H9 (cell line): ENCODE measurements at regions not wholly inside any gene's neighbourhood (a gene's known extent, or its start where the extent isn't known, plus 50 kb on each side); places are given as distances from the start of the nearest gene placed in this dataset.

Experiments used
- DNase-seq: peaks from one replicate; pipeline ENCODE4 v3.0.0-alpha.2; 2017
- H2AFZ ChIP-seq: one replicate; pipeline ENCODE4 v1.6.1; 2013; ENCODE audit warnings: mild to moderate bottlenecking, low read length, control low read depth, moderate library complexity
- H2AK5ac ChIP-seq: 2 replicates; pipeline ENCODE4 v1.6.1; 2013; ENCODE audit warnings: low read length, control low read depth, mixed read lengths; ENCODE audit not compliant: insufficient read length
- H2BK120ac ChIP-seq: one replicate; pipeline ENCODE4 v1.6.1; 2013; ENCODE audit warnings: low read depth, mild to moderate bottlenecking, low read length, control low read depth, inconsistent platforms; ENCODE audit not compliant: poor library complexity, severe bottlenecking
- H2BK12ac ChIP-seq: 2 replicates; pipeline ENCODE4 v1.6.1; 2013; ENCODE audit warnings: low read length, control low read depth, mixed read lengths, low read depth; ENCODE audit not compliant: insufficient read length
- H2BK15ac ChIP-seq: 2 replicates; pipeline ENCODE4 v1.6.1; 2013; ENCODE audit warnings: low read depth, low read length, control low read depth
- H2BK20ac ChIP-seq: one replicate; pipeline ENCODE4 v1.6.1; 2013; ENCODE audit warnings: low read depth, mild to moderate bottlenecking, low read length, control low read depth, inconsistent platforms; ENCODE audit not compliant: poor library complexity, severe bottlenecking
- H2BK5ac ChIP-seq: 2 replicates; pipeline ENCODE4 v1.6.1; 2013; ENCODE audit warnings: low read length, control low read depth, mixed read lengths; ENCODE audit not compliant: insufficient read length
- H3K14ac ChIP-seq: 2 replicates; pipeline ENCODE4 v1.6.1; 2013; ENCODE audit warnings: low read length, control low read depth; ENCODE audit not compliant: insufficient read depth
- H3K18ac ChIP-seq: 2 replicates; pipeline ENCODE4 v1.6.1; 2013; ENCODE audit warnings: low read depth, mild to moderate bottlenecking, mixed read lengths, low read length, control low read depth; ENCODE audit not compliant: insufficient read length
- H3K23ac ChIP-seq: 2 replicates; pipeline ENCODE4 v1.6.1; 2013; ENCODE audit warnings: low read length, control low read depth, mixed read lengths, low read depth; ENCODE audit not compliant: insufficient read length
- H3K23me2 ChIP-seq: 2 replicates; pipeline ENCODE4 v1.6.1; 2013; ENCODE audit warnings: low read depth, mild to moderate bottlenecking, mixed read lengths, low read length, control low read depth; ENCODE audit not compliant: insufficient read length, poor library complexity, severe bottlenecking
- H3K27ac ChIP-seq: 2 replicates; pipeline ENCODE4 v1.5.1; 2013; ENCODE audit warnings: low read length, control low read depth, mixed read lengths, low read depth; ENCODE audit not compliant: insufficient read length
- H3K27me3 ChIP-seq: 2 replicates; pipeline ENCODE4 v1.6.1; 2013; ENCODE audit warnings: low read length, control low read depth, inconsistent platforms; ENCODE audit not compliant: insufficient read depth
- H3K4ac ChIP-seq: 2 replicates; pipeline ENCODE4 v1.6.1; 2013; ENCODE audit warnings: low read depth, mild to moderate bottlenecking, control low read depth, inconsistent platforms, low read length, moderate library complexity
- H3K4me1 ChIP-seq: 2 replicates; pipeline ENCODE4 v1.6.1; 2013; ENCODE audit warnings: low read length, control low read depth, inconsistent platforms; ENCODE audit not compliant: insufficient read depth
- H3K4me2 ChIP-seq: 2 replicates; pipeline ENCODE4 v1.6.1; 2013; ENCODE audit warnings: low read length, control low read depth, mixed read lengths; ENCODE audit not compliant: insufficient read length, insufficient read depth
- H3K56ac ChIP-seq: 2 replicates; pipeline ENCODE4 v1.6.1; 2013; ENCODE audit warnings: low read depth, mild to moderate bottlenecking, mixed read lengths, low read length, control low read depth; ENCODE audit not compliant: insufficient read length
- H3K79me1 ChIP-seq: 2 replicates; pipeline ENCODE4 v1.6.1; 2013; ENCODE audit warnings: low read depth, mild to moderate bottlenecking, moderate library complexity, low read length, control low read depth, inconsistent platforms; ENCODE audit not compliant: insufficient read depth, poor library complexity, severe bottlenecking
- H3K79me2 ChIP-seq: 2 replicates; pipeline ENCODE4 v1.6.1; 2013; ENCODE audit warnings: low read length, control low read depth, inconsistent platforms; ENCODE audit not compliant: insufficient read depth
- H3K9ac ChIP-seq: 2 replicates; pipeline ENCODE4 v1.6.1; 2013; ENCODE audit warnings: low read length, control low read depth, mixed read lengths; ENCODE audit not compliant: insufficient read length; ENCODE audit errors: extremely low read depth
- H3K9me3 ChIP-seq: one replicate; pipeline ENCODE4 v1.6.1; 2013; ENCODE audit warnings: low read depth, low read length, inconsistent platforms; ENCODE audit not compliant: control insufficient read depth
- H3T11ph ChIP-seq: one replicate; pipeline ENCODE4 v1.6.1; 2013; ENCODE audit warnings: mild to moderate bottlenecking, low read length, control low read depth, inconsistent platforms
- H4K20me1 ChIP-seq: one replicate; pipeline ENCODE4 v1.6.1; 2013; ENCODE audit not compliant: control insufficient read depth, insufficient read length, insufficient read depth
- H4K5ac ChIP-seq: 2 replicates; pipeline ENCODE4 v1.6.1; 2013; ENCODE audit warnings: low read depth, mild to moderate bottlenecking, mixed read lengths, low read length, control low read depth; ENCODE audit not compliant: insufficient read length
- H4K8ac ChIP-seq: replicated peaks from 2 replicates; pipeline ENCODE4 v1.6.1; 2013; ENCODE audit warnings: low read length, control low read depth, mixed read lengths, low read depth; ENCODE audit not compliant: insufficient read length
- H4K91ac ChIP-seq: 2 replicates; pipeline ENCODE4 v1.6.1; 2013; ENCODE audit warnings: low read depth, mild to moderate bottlenecking, moderate library complexity, mixed read lengths, low read length, control low read depth; ENCODE audit not compliant: insufficient read length
- H3K27ac Mint-ChIP-seq, 3 experiments: 2 replicates in 2 of 3; 3 replicates in 1 of 3; pipeline ENCODE4 v1.8.0; 2020 to 2021; ENCODE audit warnings: mixed read lengths in 3 of 3, mild to moderate bottlenecking in 1 of 3, moderate library complexity in 1 of 3
- H3K27me3 Mint-ChIP-seq: 2 replicates; pipeline ENCODE4 v1.8.0; 2021; ENCODE audit warnings: low read depth, mild to moderate bottlenecking, moderate library complexity, mixed read lengths
- H3K36me3 Mint-ChIP-seq, 3 experiments: 2 replicates in 2 of 3; 3 replicates in 1 of 3; pipeline ENCODE4 v1.8.0; 2020 to 2021; ENCODE audit warnings: low read depth in 3 of 3, mixed read lengths in 3 of 3; ENCODE audit not compliant: insufficient read depth in 1 of 3
- H3K4me1 Mint-ChIP-seq, 2 experiments: 2 replicates each; pipeline ENCODE4 v1.8.0; 2020; ENCODE audit warnings: mixed read lengths in 2 of 2
- H3K4me3 Mint-ChIP-seq, 2 experiments: 2 replicates in 1 of 2; 3 replicates in 1 of 2; pipeline ENCODE4 v1.8.0; 2020 to 2021; ENCODE audit warnings: mild to moderate bottlenecking in 2 of 2, mixed read lengths in 2 of 2, moderate library complexity in 1 of 2
- H3K9me3 Mint-ChIP-seq, 2 experiments: 2 replicates in 1 of 2; 3 replicates in 1 of 2; pipeline ENCODE4 v1.8.0; 2020; ENCODE audit warnings: mild to moderate bottlenecking in 2 of 2, mixed read lengths in 2 of 2, moderate library complexity in 1 of 2
- WGBS: extraction: QIAGEN DNeasy Blood & Tissue Kit; methylation state at CpG from one replicate; pipeline ENCODE4 v1.1.7; 2013; ENCODE audit warnings: missing lambda C conversion rate, low lambda C conversion rate, mixed read lengths; ENCODE audit not compliant: insufficient read length; ENCODE audit errors: extremely low coverage; 5-methylcytosine and 5-hydroxymethylcytosine counted together
- TF ChIP-seq, protein P1 (sequence below): fragments of 200-600 bp; sonication (generic); conservative IDR thresholded peaks from 3 replicates; pipeline ENCODE4 v1.8.0; 2021; ENCODE audit warnings: antibody characterized with exemption, mild to moderate bottlenecking

- H3K4me3 Mint-ChIP-seq: no peak overlapping the region
- no peak overlapping the region for H2BK120ac ChIP-seq
- H3K4ac ChIP-seq: no peak overlapping the region
- no peak overlapping the region for H2BK15ac ChIP-seq
- H3K79me2 ChIP-seq: no peaks in the 10 kb centered on the region
- H2BK12ac ChIP-seq: no peak overlapping the region
- no peak overlapping the region for H4K5ac ChIP-seq
- TF ChIP-seq, protein P1, sequence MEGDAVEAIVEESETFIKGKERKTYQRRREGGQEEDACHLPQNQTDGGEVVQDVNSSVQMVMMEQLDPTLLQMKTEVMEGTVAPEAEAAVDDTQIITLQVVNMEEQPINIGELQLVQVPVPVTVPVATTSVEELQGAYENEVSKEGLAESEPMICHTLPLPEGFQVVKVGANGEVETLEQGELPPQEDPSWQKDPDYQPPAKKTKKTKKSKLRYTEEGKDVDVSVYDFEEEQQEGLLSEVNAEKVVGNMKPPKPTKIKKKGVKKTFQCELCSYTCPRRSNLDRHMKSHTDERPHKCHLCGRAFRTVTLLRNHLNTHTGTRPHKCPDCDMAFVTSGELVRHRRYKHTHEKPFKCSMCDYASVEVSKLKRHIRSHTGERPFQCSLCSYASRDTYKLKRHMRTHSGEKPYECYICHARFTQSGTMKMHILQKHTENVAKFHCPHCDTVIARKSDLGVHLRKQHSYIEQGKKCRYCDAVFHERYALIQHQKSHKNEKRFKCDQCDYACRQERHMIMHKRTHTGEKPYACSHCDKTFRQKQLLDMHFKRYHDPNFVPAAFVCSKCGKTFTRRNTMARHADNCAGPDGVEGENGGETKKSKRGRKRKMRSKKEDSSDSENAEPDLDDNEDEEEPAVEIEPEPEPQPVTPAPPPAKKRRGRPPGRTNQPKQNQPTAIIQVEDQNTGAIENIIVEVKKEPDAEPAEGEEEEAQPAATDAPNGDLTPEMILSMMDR: no peak
- no peak overlapping the region for H2AFZ ChIP-seq
- H4K91ac ChIP-seq: no peak overlapping the region
- H3K9ac ChIP-seq: no peak overlapping the region
- no peaks in the 10 kb centered on the region for H3K23me2 ChIP-seq
- no peaks in the 10 kb centered on the region; a peak in 2 of 7 replicates for H3K36me3 Mint-ChIP-seq
- H4K8ac ChIP-seq: no peak overlapping the region
- no peaks in the 10 kb centered on the region for H3K9me3 ChIP-seq
- H3K27ac Mint-ChIP-seq: no peak overlapping the region
- H3K4me2 ChIP-seq: no peak overlapping the region
- H3K4me1 Mint-ChIP-seq: peaks cover 24 to 34% of the 10 kb centered on the region in 2 experiments
- no peak overlapping the region for H3K56ac ChIP-seq
- H3K23ac ChIP-seq: no peak overlapping the region
- H2AK5ac ChIP-seq: no peak overlapping the region
- whole genome bisulfite sequencing: no CpG with 5 or more reads among the region's 5 CpGs
- no peaks in the 10 kb centered on the region; a peak in 1 of 5 replicates for H3K9me3 Mint-ChIP-seq
- H2BK5ac ChIP-seq: no peak overlapping the region
- peaks cover 7% of the 10 kb centered on the region for H3K27me3 Mint-ChIP-seq
- H3T11ph ChIP-seq: no peak overlapping the region
- H3K18ac ChIP-seq: no peak overlapping the region
- no peak overlapping the region for H3K27ac ChIP-seq
- H3K4me1 ChIP-seq: no peaks in the 10 kb centered on the region
- no peaks in the 10 kb centered on the region for H3K79me1 ChIP-seq
- no peak for DNase-seq
- H4K20me1 ChIP-seq: no peaks in the 10 kb centered on the region
- H3K27me3 ChIP-seq: no peaks in the 10 kb centered on the region
- no peak overlapping the region for H3K14ac ChIP-seq
- no peak overlapping the region for H2BK20ac ChIP-seq
Measured at GRCh38 chr11:112776834-112777233, 184.4 kb upstream of the NCAM1 start.
